Brain microvascular endothelial cell (primary cell): ENCODE measurements at regions not wholly inside any gene's neighbourhood (a gene's known extent, or its start where the extent isn't known, plus 50 kb on each side); places are given as distances from the start of the nearest gene placed in this dataset.

Experiments used
- DNase-seq: peaks from one replicate; pipeline ENCODE4 v3.0.0-alpha.2; 2020
- H3K27ac ChIP-seq: fragments of 250-450 bp; sonication (Bioruptor Pico); 2 replicates; pipeline ENCODE4 v1.5.1; 2020; ENCODE audit warnings: mild to moderate bottlenecking, moderate library complexity
- H3K27me3 ChIP-seq: fragments of 250-450 bp; sonication (Bioruptor Pico); replicated peaks from 2 replicates; pipeline ENCODE4 v1.5.1; 2020; ENCODE audit warnings: mild to moderate bottlenecking
- H3K36me3 ChIP-seq: fragments of 250-450 bp; sonication (Bioruptor Pico); replicated peaks from 2 replicates; pipeline ENCODE4 v1.5.1; 2020; ENCODE audit warnings: mild to moderate bottlenecking
- H3K4me3 ChIP-seq: 2 replicates; pipeline ENCODE4 v1.5.1; 2011; ENCODE audit warnings: low read depth, mild to moderate bottlenecking, control low read depth, low read length, moderate library complexity
- CTCF ChIP-seq: IDR thresholded peaks from 2 replicates; pipeline ENCODE4 v1.5.1; 2011; ENCODE audit warnings: low read depth, mild to moderate bottlenecking, moderate library complexity, low read length, control low read depth, inconsistent platforms; ENCODE audit errors: missing control alignments
- in situ Hi-C: cut with HindIII; loops from 2 replicates; pipeline ENCODE4 v1.10.0; 2017; ENCODE audit warnings: low sequenced_read_pairs, low pct_ligation_motif_present

- H3K4me3 ChIP-seq = no peak overlapping the region
- TF ChIP-seq CTCF = no peak
- no peak for DNase-seq
- in situ Hi-C loops = no loop called here
- H3K27ac ChIP-seq = no peak overlapping the region
- no peaks in the 10 kb centered on the region for H3K27me3 ChIP-seq
- no peaks in the 10 kb centered on the region for H3K36me3 ChIP-seq
Observed at GRCh38 chr4:136424052-136424451, 1108.2 kb downstream of the PCDH18 start.

- H3K4me3 ChIP-seq = no peak overlapping the region
- no peak overlapping the region for H3K27ac ChIP-seq
- H3K27me3 ChIP-seq = no peaks in the 10 kb centered on the region
- TF ChIP-seq CTCF = no peak
- DNase-seq = no peak
- in situ Hi-C loops = no loop called here
- no peaks in the 10 kb centered on the region for H3K36me3 ChIP-seq
Observed at GRCh38 chr4:136414981-136415380, 1117.3 kb downstream of the PCDH18 start.

- TF ChIP-seq CTCF = no peak
- Histone ChIP-seq H3K27ac (no peak overlapping the region), H3K27me3 (no peaks in the 10 kb centered on the region), H3K36me3 (no peaks in the 10 kb centered on the region), H3K4me3 (no peak overlapping the region)
- in situ Hi-C loops = no loop called here
- DNase-seq = peak; percentile 29
Observed at GRCh38 chr4:136412708-136413107, 1119.6 kb downstream of the PCDH18 start.

- Histone ChIP-seq H3K4me3 (no peak overlapping the region), H3K27me3 (no peaks in the 10 kb centered on the region), H3K36me3 (no peaks in the 10 kb centered on the region), H3K27ac (no peak overlapping the region)
- in situ Hi-C loops = no loop called here
- peak; percentile 25 for TF ChIP-seq CTCF
- no peak for DNase-seq
Observed at GRCh38 chr4:136400829-136401228, 1131.5 kb downstream of the PCDH18 start.

GRCh38 chr4:136395212-136395722, 1137.0 kb downstream of the PCDH18 start:
- Histone ChIP-seq H3K4me3 (no peak overlapping the region), H3K27me3 (no peaks in the 10 kb centered on the region), H3K27ac (no peak overlapping the region), H3K36me3 (no peaks in the 10 kb centered on the region)
- no peak for DNase-seq
- TF ChIP-seq CTCF = no peak
- in situ Hi-C loops = no loop called here

GRCh38 chr4:136392576-136392975, 1139.7 kb downstream of the PCDH18 start:
- peak; percentile 61 for DNase-seq
- in situ Hi-C loops = no loop called here

More at GRCh38 chr4:136392576-136392975, 1139.7 kb downstream of the PCDH18 start:
- Histone ChIP-seq H3K4me3 (no peak overlapping the region), H3K27ac (no peak overlapping the region), H3K36me3 (no peaks in the 10 kb centered on the region), H3K27me3 (no peaks in the 10 kb centered on the region)
- TF ChIP-seq CTCF = no peak
